Chondrocyte (in vitro differentiated cells): ENCODE measurements at regions not wholly inside any gene's neighbourhood (a gene's known extent, or its start where the extent isn't known, plus 50 kb on each side); places are given as distances from the start of the nearest gene placed in this dataset.

Experiments
- DNase-seq: peaks from one replicate; pipeline ENCODE4 v3.0.0; 2021; ENCODE audit warnings: mixed read lengths, low spot score
- H3K27ac Mint-ChIP-seq: one replicate; pipeline ENCODE4 v1.8.0; 2021; ENCODE audit warnings: mild to moderate bottlenecking, moderate library complexity, mixed read lengths; ENCODE audit not compliant: unreplicated experiment
- H3K27me3 Mint-ChIP-seq: 2 replicates; pipeline ENCODE4 v1.8.0; 2021; ENCODE audit warnings: low read depth, mixed read lengths
- H3K36me3 Mint-ChIP-seq: 2 replicates; pipeline ENCODE4 v1.8.0; 2021; ENCODE audit warnings: low read depth, mixed read lengths
- H3K4me1 Mint-ChIP-seq: 2 replicates; pipeline ENCODE4 v1.8.0; 2021; ENCODE audit warnings: low read depth, mild to moderate bottlenecking, mixed read lengths
- H3K4me3 Mint-ChIP-seq: one replicate; pipeline ENCODE4 v1.8.0; 2021; ENCODE audit warnings: mild to moderate bottlenecking, moderate library complexity, mixed read lengths; ENCODE audit not compliant: unreplicated experiment
- H3K9me3 Mint-ChIP-seq: 2 replicates; pipeline ENCODE4 v1.8.0; 2021; ENCODE audit warnings: low read depth, mixed read lengths
- TF ChIP-seq, protein P1 (sequence below): fragments of 200-600 bp; sonication (generic); IDR thresholded peaks from 2 replicates; pipeline ENCODE4 v1.5.0; 2021; ENCODE audit warnings: antibody characterized with exemption, mild to moderate bottlenecking, moderate library complexity

DNA sequence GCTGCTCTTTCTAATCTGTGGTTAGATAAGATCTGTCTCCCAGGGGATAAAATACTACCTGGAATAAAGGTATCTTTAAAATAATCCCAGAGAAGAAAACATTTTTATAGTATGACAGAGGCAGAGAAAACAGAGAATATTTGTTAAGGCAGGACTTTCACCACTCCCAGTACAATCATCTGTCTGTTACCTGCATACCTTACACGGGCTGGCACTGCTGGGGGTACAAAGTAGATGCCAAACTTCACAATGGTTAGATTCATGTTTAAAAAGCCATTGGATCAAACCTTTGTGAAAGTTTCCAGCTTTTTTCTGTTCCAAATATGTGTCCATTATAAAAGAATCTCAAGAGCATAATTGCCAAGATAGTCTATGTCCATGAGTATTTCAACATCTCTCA is 273.6 kb upstream of the BTG1 start:
- H3K27ac Mint-ChIP-seq, result no peak overlapping the region
- DNase-seq, result no peak
- TF ChIP-seq, protein P1, sequence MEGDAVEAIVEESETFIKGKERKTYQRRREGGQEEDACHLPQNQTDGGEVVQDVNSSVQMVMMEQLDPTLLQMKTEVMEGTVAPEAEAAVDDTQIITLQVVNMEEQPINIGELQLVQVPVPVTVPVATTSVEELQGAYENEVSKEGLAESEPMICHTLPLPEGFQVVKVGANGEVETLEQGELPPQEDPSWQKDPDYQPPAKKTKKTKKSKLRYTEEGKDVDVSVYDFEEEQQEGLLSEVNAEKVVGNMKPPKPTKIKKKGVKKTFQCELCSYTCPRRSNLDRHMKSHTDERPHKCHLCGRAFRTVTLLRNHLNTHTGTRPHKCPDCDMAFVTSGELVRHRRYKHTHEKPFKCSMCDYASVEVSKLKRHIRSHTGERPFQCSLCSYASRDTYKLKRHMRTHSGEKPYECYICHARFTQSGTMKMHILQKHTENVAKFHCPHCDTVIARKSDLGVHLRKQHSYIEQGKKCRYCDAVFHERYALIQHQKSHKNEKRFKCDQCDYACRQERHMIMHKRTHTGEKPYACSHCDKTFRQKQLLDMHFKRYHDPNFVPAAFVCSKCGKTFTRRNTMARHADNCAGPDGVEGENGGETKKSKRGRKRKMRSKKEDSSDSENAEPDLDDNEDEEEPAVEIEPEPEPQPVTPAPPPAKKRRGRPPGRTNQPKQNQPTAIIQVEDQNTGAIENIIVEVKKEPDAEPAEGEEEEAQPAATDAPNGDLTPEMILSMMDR, result no peak
- H3K9me3 Mint-ChIP-seq, result no peaks in the 10 kb centered on the region
- no peaks in the 10 kb centered on the region for H3K36me3 Mint-ChIP-seq
- H3K4me3 Mint-ChIP-seq, result no peak overlapping the region
- no peaks in the 10 kb centered on the region for H3K27me3 Mint-ChIP-seq
- peaks cover 22% of the 10 kb centered on the region for H3K4me1 Mint-ChIP-seq

DNA sequence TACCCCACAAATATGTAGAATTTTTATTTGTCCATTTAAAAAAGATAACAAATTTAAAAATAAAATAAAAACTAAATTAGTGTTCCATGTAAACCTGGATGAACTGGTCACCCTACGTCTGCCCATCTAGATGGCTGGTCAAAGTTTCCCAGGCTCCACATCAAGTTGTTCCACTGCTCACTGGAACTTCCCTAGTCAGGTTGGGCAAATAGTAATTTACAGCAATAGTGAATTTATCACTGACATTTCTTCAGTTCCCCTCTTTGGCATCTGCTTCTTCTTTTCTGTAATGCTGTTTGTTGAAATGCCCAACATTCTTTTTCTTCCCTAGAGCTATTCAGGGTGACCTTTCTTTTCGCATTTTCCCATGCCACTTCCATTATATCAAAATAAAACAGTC is 272.7 kb upstream of the BTG1 start:
- Mint-ChIP-seq H3K4me1 (peaks cover 17% of the 10 kb centered on the region), H3K4me3 (no peak overlapping the region), H3K27me3 (no peaks in the 10 kb centered on the region), H3K9me3 (no peaks in the 10 kb centered on the region), H3K27ac (no peak overlapping the region), H3K36me3 (no peaks in the 10 kb centered on the region)
- no peak for DNase-seq
- TF ChIP-seq, protein P1, result no peak

DNA sequence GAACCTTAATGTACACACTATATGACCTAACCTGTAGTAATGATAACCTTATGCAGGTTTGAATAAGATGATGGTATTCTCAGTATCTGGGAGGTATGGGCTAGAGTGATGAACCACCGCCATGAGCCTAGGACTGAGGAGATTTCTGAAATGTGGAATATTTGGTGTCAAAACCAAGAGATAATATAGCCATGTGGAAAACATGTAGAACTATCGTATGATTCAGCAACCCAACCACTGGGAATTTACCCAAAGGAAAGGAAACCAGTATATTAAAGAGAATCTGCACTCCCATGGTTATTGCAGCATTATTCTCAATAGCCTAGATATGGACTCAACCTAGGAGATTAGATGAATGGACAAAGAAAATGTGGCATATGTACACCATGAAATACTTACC is 271.7 kb upstream of the BTG1 start:
- H3K4me1 Mint-ChIP-seq, result peaks cover 21% of the 10 kb centered on the region
- H3K36me3 Mint-ChIP-seq, result no peaks in the 10 kb centered on the region
- H3K9me3 Mint-ChIP-seq, result no peaks in the 10 kb centered on the region
- H3K27ac Mint-ChIP-seq, result no peak overlapping the region
- no peak overlapping the region for H3K4me3 Mint-ChIP-seq
- no peak for DNase-seq
- TF ChIP-seq, protein P1, result no peak
- H3K27me3 Mint-ChIP-seq, result no peaks in the 10 kb centered on the region

DNA sequence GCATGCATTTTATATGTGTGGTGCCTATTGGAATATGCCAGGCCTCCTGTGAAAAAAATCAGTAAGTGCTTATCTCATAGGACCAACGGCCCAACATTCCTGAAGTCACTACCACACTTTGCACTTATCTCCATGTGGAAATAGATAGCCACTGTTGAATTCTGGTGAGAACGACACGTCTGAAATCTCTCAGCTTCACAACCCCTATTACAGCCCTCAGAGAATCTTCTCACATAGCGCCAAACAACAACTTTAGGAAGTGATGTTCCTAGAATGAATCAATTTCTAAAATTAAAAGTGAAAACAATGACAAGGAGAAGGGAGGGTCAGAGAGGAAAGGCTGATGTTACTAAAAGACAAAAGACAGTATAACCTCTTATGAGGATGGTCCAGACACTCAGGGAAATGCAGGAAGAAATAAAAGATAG is 270.8 kb upstream of the BTG1 start:
- TF ChIP-seq, protein P1, result no peak
- Mint-ChIP-seq H3K27ac (no peak overlapping the region), H3K9me3 (no peaks in the 10 kb centered on the region), H3K36me3 (no peaks in the 10 kb centered on the region), H3K4me3 (no peak overlapping the region), H3K27me3 (no peaks in the 10 kb centered on the region), H3K4me1 (peaks cover 21% of the 10 kb centered on the region)
- DNase-seq, result no peak

DNA sequence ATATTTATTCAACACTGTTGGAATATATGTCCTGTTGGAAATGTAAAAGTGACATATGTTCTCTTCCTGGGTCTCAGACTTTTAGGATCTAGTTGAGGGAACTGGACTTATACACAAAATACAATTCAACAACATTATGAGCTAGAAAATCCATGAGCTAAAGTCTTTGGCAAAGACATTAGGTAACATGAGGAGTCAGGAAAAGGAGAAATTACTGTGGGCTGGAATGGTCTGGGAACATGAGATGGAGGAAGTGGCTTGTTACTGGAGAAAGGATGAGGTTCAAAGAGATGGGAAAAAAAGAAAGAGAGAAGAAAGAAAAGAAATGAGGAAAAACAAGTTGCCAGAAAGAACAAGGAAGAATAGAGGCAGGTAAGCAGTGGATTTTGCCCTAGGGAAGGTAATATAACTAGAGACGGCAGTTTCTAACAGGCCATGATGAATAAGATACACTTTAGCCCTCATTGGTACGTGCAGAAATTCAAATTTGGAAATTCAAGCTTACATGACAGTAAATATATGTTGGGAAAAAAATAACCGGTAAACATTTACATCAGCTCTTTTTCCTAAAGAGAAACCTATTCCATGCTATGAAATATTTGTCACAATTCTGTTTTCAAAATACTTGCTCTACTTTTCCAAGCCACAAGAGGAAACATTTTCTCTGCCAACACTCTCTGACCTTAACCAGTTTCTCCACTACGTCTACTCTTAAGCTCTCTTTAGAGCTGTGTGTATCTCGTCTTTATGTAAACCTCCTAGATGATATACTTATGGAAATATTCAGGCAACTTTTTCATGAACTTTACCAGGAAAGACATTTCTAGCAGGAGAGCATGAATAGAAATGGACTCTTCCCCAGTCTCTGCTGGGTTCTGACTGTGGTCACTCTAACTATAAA is 268.8 kb upstream of the BTG1 start:
- no peak overlapping the region for H3K4me3 Mint-ChIP-seq
- TF ChIP-seq, protein P1, result peak; percentile 21
- peaks cover 21% of the 10 kb centered on the region for H3K4me1 Mint-ChIP-seq
- H3K36me3 Mint-ChIP-seq, result no peaks in the 10 kb centered on the region
- no peaks in the 10 kb centered on the region for H3K27me3 Mint-ChIP-seq
- no peak for DNase-seq
- H3K27ac Mint-ChIP-seq, result peak overlapping the region; percentile 46
- H3K9me3 Mint-ChIP-seq, result no peaks in the 10 kb centered on the region
